ENCODE measurements at regions not wholly inside any gene's neighbourhood (a gene's known extent, or its start where the extent isn't known, plus 50 kb on each side); places are given as distances from the start of the nearest gene placed in this dataset.
"Not testable (repeated sequence)": the region's sequence is repeated elsewhere in the genome, so short reads cannot be mapped to it uniquely, and the experiment has no call there.

- DNase-seq = no peak
Observed at GRCh38 chr5:113723021-113723420, 209.5 kb downstream of the YTHDC2 start.

GRCh38 chr5:113735751-113736150, 222.3 kb downstream of the YTHDC2 start:
- DNase-seq = no peak

GRCh38 chr5:113742176-113742575, 228.7 kb downstream of the YTHDC2 start:
- DNase-seq = no peak

GRCh38 chr5:113742639-113743038, 229.1 kb downstream of the YTHDC2 start:
- no peak for DNase-seq

- DNase-seq = no peak
Observed at GRCh38 chr5:113748403-113748802, 234.9 kb downstream of the YTHDC2 start.

GRCh38 chr5:113749334-113749733, 235.8 kb downstream of the YTHDC2 start:
- DNase-seq = no peak

GRCh38 chr5:113753182-113753581, 239.7 kb downstream of the YTHDC2 start:
- DNase-seq = not testable (repeated sequence)

- no peak for DNase-seq
Observed at GRCh38 chr5:113755516-113755915, 242.0 kb downstream of the YTHDC2 start.

- no peak for DNase-seq
Observed at GRCh38 chr5:113757508-113757907, 244.0 kb downstream of the YTHDC2 start.

- DNase-seq = no peak
Observed at GRCh38 chr5:113759505-113759904, 246.0 kb downstream of the YTHDC2 start.

- DNase-seq = no peak
Observed at GRCh38 chr5:113760486-113760885, 247.0 kb downstream of the YTHDC2 start.

GRCh38 chr5:113761594-113761993, 248.1 kb downstream of the YTHDC2 start:
- no peak for DNase-seq

- DNase-seq = no peak
Observed at GRCh38 chr5:113764382-113764781, 250.9 kb downstream of the YTHDC2 start.

- DNase-seq = not testable (repeated sequence)
Observed at GRCh38 chr5:113766827-113767226, 253.3 kb downstream of the YTHDC2 start.

GRCh38 chr5:113770648-113771047, 257.2 kb downstream of the YTHDC2 start:
- no peak for DNase-seq

GRCh38 chr5:113771483-113771882, 258.0 kb downstream of the YTHDC2 start:
- no peak for DNase-seq

- no peak for DNase-seq
Observed at GRCh38 chr5:113776168-113776567, 262.7 kb downstream of the YTHDC2 start.

- no peak for DNase-seq
Observed at GRCh38 chr5:113776832-113777525, 263.5 kb downstream of the YTHDC2 start.

GRCh38 chr5:113778147-113778546, 264.7 kb downstream of the YTHDC2 start:
- no peak for DNase-seq

- no peak for DNase-seq
Observed at GRCh38 chr5:113788141-113788655, 274.7 kb downstream of the YTHDC2 start.

GRCh38 chr5:113789769-113790168, 276.3 kb downstream of the YTHDC2 start:
- no peak for DNase-seq

GRCh38 chr5:113792806-113793205, 279.3 kb downstream of the YTHDC2 start:
- no peak for DNase-seq

GRCh38 chr5:113794981-113795380, 281.5 kb downstream of the YTHDC2 start:
- no peak for DNase-seq

- no peak for DNase-seq
Observed at GRCh38 chr5:113800686-113801085, 287.2 kb downstream of the YTHDC2 start.

- DNase-seq = no peak
Observed at GRCh38 chr5:113804264-113804663, 290.8 kb downstream of the YTHDC2 start.
